BJ (cell line): ENCODE measurements at regions not wholly inside any gene's neighbourhood (a gene's known extent, or its start where the extent isn't known, plus 50 kb on each side); places are given as distances from the start of the nearest gene placed in this dataset.

Experiments
- CTCF ChIA-PET: fragments of 350-600 bp; formaldehyde crosslinking; extraction: SDS; loops from one replicate; lab custom pipeline; 2021; ENCODE audit warnings: antibody characterized with exemption, inconsistent platforms; lab: Yijun Ruan, JAX
- POLR2A ChIA-PET: fragments of 300-600 bp; sonication (Branson Sonifier 250); formaldehyde crosslinking; extraction: SDS; loops from one replicate; lab custom pipeline; 2021; ENCODE audit warnings: antibody characterized with exemption; lab: Charles Lee
- DNase-seq: peaks from one replicate; pipeline ENCODE4 v3.0.0-alpha.2; 2011; ENCODE audit warnings: low read depth
- H3K27me3 ChIP-seq: 2 replicates; pipeline ENCODE4 v1.6.0; 2011; ENCODE audit warnings: low read length; ENCODE audit not compliant: control insufficient read depth, insufficient read depth
- H3K36me3 ChIP-seq: 2 replicates; pipeline ENCODE4 v1.5.1; 2011; ENCODE audit warnings: low read length; ENCODE audit not compliant: control insufficient read depth, insufficient read depth
- H3K4me3 ChIP-seq: 2 replicates; pipeline ENCODE4 v1.5.1; 2011; ENCODE audit warnings: low read depth, mild to moderate bottlenecking, control low read depth, low read length
- CTCF ChIP-seq: IDR thresholded peaks from 2 replicates; pipeline ENCODE4 v1.5.1; 2011; ENCODE audit warnings: low read depth, mild to moderate bottlenecking, control low read depth, inconsistent platforms, low read length, moderate library complexity; ENCODE audit not compliant: insufficient read depth

DNA sequence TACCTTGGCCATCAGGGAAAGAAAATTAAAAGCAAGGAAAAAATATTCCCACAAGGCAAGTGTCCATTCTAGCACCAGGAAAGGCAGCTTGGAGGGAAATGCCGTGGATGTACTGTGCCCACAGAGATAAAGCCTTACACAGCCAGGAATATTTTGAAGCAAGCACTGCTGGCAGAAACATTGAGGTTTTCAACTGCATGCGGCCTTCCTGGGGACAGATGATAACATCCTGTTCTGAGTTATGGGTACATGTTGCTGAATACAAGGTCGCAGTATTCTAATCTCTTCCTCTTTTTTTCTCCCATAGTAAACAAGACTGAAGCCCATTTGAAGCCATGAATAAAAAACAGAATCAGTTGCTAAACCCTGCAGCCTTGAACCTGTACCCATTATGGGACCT, 197.1 kb downstream of the BTG1 start:
- Histone ChIP-seq H3K4me3 (no peak overlapping the region), H3K27me3 (no peaks in the 10 kb centered on the region), H3K36me3 (no peaks in the 10 kb centered on the region)
- CTCF ChIA-PET = no interaction called here
- DNase-seq = no peak
- POLR2A ChIA-PET = no interaction called here
- TF ChIP-seq CTCF = no peak

DNA sequence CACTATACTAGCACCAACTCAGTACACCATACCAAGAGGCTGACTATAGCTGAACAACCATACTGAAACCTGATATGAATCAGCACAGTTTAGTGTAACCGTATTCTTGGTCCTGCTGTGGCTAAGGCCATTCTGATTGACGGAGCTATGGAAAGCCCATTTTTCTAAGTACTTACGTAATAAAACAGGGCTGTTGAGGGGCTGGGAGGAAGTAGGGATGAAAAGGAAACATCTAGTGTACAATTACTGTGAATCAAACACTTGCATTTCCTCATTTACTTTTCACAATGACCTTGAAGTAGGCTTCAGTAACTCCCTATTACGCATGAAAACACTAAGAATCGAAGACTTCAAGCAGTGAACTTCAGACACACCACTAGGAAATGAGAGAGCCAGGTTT, 198.2 kb downstream of the BTG1 start:
- H3K36me3 ChIP-seq = no peaks in the 10 kb centered on the region
- ChIA-PET CTCF (no interaction called here), POLR2A (no interaction called here)
- no peak for DNase-seq
- no peak for TF ChIP-seq CTCF
- no peaks in the 10 kb centered on the region for H3K27me3 ChIP-seq
- no peak overlapping the region for H3K4me3 ChIP-seq

GRCh38 chr12:91944637-91945036, 201.0 kb downstream of the BTG1 start:
- TF ChIP-seq CTCF = no peak
- no peak for DNase-seq
- ChIA-PET POLR2A (no interaction called here), CTCF (no interaction called here)
- no peaks in the 10 kb centered on the region for H3K27me3 ChIP-seq
- H3K36me3 ChIP-seq = no peaks in the 10 kb centered on the region
- H3K4me3 ChIP-seq = no peak overlapping the region

DNA sequence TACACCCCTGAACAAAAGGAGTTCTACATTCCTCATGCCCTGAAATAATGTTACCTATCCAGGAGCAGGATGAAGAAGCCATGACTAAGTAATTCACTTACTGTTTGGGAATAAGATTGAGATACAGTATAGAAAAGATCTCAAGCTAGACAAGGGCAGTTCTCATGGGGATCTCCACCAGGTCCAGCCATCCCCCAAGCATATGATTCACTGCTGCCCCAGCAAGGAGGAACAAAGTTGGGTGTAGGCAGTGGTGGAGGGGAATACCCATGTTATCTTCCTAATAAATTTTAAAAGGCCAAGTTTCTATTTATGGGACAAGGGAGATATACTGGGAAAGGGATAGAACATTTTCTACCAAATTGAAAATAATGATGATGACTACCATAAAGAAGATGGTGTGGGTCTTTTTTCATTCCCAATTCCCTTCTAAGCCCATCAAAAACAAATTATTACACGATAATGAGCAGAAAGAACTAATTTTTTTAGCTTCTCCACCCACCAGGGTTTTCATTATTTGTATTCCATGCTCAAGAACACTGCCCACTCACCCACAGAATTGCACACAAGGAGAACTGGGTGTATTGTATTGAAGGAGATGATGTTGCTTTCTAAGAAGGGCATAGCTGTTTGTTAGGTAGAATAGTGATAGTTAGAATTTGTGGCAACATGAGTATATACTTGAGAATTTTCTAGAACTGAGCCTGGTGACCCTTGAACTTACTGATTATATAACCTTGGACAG, 204.6 kb downstream of the BTG1 start:
- no peaks in the 10 kb centered on the region for H3K36me3 ChIP-seq
- no peak for DNase-seq
- no peak for TF ChIP-seq CTCF
- H3K27me3 ChIP-seq = no peaks in the 10 kb centered on the region
- no peak overlapping the region for H3K4me3 ChIP-seq
- ChIA-PET POLR2A (no interaction called here), CTCF (no interaction called here)

DNA sequence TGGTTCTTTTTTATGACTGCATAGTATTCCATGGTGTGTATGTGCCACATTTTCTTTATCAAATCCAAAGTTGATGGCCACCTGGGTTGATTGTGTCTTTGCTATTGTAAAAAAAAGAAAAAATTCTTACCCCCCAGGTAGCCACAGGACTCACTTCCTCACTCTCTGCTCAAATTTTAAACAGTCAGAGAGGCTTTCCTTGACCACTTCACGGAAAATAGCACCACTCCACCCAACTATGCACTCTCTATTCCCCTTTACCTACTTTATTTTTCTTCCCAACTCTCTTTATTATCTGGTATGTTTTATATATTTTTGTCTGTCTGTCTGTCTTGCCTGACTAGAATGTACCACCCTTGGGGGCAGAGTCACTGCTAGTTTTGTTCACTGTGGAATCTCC, 205.3 kb downstream of the BTG1 start:
- ChIA-PET CTCF (no interaction called here), POLR2A (no interaction called here)
- H3K27me3 ChIP-seq = no peaks in the 10 kb centered on the region
- no peak for TF ChIP-seq CTCF
- no peak overlapping the region for H3K4me3 ChIP-seq
- DNase-seq = no peak
- no peaks in the 10 kb centered on the region for H3K36me3 ChIP-seq
